H1 (cell line): ENCODE measurements at regions not wholly inside any gene's neighbourhood (a gene's known extent, or its start where the extent isn't known, plus 50 kb on each side); places are given as distances from the start of the nearest gene placed in this dataset.

ENCODE experiments used
- CBX5 ChIP-seq: fragments of 300-800, 300-1000 bp; sonication (generic); IDR thresholded peaks from 2 replicates; pipeline ENCODE4 v1.7.1; 2016; ENCODE audit warnings: antibody characterized with exemption, low read length, low read depth
- RFX5 ChIP-seq: IDR thresholded peaks from 2 replicates; pipeline ENCODE4 v1.6.1; 2011; ENCODE audit warnings: low read depth, low read length, improper control_type of control experiment, borderline replicate concordance
- SIRT6 ChIP-seq: IDR thresholded peaks from one replicate; pipeline ENCODE4 v1.7.1; 2012; ENCODE audit warnings: low read length, inconsistent platforms
- SP1 ChIP-seq: IDR thresholded peaks from 2 replicates; pipeline ENCODE4 v1.6.1; 2011; ENCODE audit warnings: low read depth, low read length
- SRF ChIP-seq: IDR thresholded peaks from 2 replicates; pipeline ENCODE4 v1.6.1; 2011; ENCODE audit warnings: mild to moderate bottlenecking, low read depth, low read length, moderate library complexity

- no peak for TF ChIP-seq RFX5
- TF ChIP-seq CBX5 = no peak
- TF ChIP-seq SP1 = no peak
- no peak for TF ChIP-seq SRF
- no peak for TF ChIP-seq SIRT6
Measured at GRCh38 chr5:166018716-166019115, 2272.7 kb upstream of the WWC1 start (continued).
